IMR-90 (cell line): ENCODE measurements at regions not wholly inside any gene's neighbourhood (a gene's known extent, or its start where the extent isn't known, plus 50 kb on each side); places are given as distances from the start of the nearest gene placed in this dataset.

ENCODE experiments used
- ATAC-seq: fragments of 200-7000 bp; cut with Tn5 transposase; 2 replicates; pipeline ENCODE4 v1.9.1; 2020; ENCODE audit warnings: low read depth, mild to moderate bottlenecking, moderate library complexity
- BruUV-seq: library from RNA; stranded (reverse); fragments of 400-500 nt; replicated peaks from 2 replicates; lab custom pipeline; 2021; lab: Mats Ljungman, UMichigan
- CTCF ChIA-PET: fragments of 300-600 bp; formaldehyde crosslinking; extraction: SDS; loops from one replicate; lab custom pipeline; 2021; ENCODE audit warnings: antibody characterized with exemption; lab: Yijun Ruan, JAX
- POLR2A ChIA-PET: fragments of 300-600 bp; sonication (Branson Sonifier 250); formaldehyde crosslinking; loops from one replicate; lab custom pipeline; 2022; ENCODE audit warnings: antibody characterized with exemption; ENCODE audit not compliant: unreplicated experiment; lab: Charles Lee
- DNase-seq: peaks from one replicate; pipeline ENCODE4 v3.0.0; 2013
- H2AFZ ChIP-seq: replicated peaks from 2 replicates; pipeline ENCODE3; 2013; ENCODE audit warnings: low read length, mild to moderate bottlenecking; ENCODE audit not compliant: poor library complexity
- H2AK5ac ChIP-seq: 2 replicates; pipeline ENCODE4 v1.6.1; 2013; ENCODE audit warnings: low read depth, low read length, inconsistent platforms
- H2AK9ac ChIP-seq: replicated peaks from 2 replicates; pipeline ENCODE3; 2013; ENCODE audit warnings: mild to moderate bottlenecking, low read depth, low read length, moderate library complexity; ENCODE audit not compliant: poor library complexity
- H2BK120ac ChIP-seq: 2 replicates; pipeline ENCODE4 v1.6.1; 2013; ENCODE audit warnings: low read depth, low read length, inconsistent platforms
- H2BK15ac ChIP-seq: 3 replicates; pipeline ENCODE4 v1.6.1; 2013; ENCODE audit warnings: low read depth, low read length, inconsistent platforms
- H2BK20ac ChIP-seq: 2 replicates; pipeline ENCODE4 v1.6.1; 2013; ENCODE audit warnings: low read depth, mild to moderate bottlenecking, inconsistent platforms, low read length, moderate library complexity
- H2BK5ac ChIP-seq: 2 replicates; pipeline ENCODE4 v1.6.1; 2013; ENCODE audit warnings: mild to moderate bottlenecking, low read depth, low read length, inconsistent platforms; ENCODE audit not compliant: poor library complexity, severe bottlenecking
- H3K14ac ChIP-seq: replicated peaks from 2 replicates; pipeline ENCODE4 v1.6.1; 2013; ENCODE audit warnings: low read depth, low read length, inconsistent platforms
- H3K18ac ChIP-seq: 2 replicates; pipeline ENCODE4 v1.6.1; 2013; ENCODE audit warnings: low read depth, low read length, control low read depth
- H3K23ac ChIP-seq: 2 replicates; pipeline ENCODE4 v1.6.1; 2013; ENCODE audit warnings: low read depth, low read length, inconsistent platforms
- H3K27ac ChIP-seq: 2 replicates; pipeline ENCODE4 v1.5.1; 2013; ENCODE audit warnings: mild to moderate bottlenecking, control low read depth, low read length; ENCODE audit not compliant: insufficient read depth
- H3K27me3 ChIP-seq: 2 replicates; pipeline ENCODE4 v1.6.1; 2013; ENCODE audit warnings: low read length; ENCODE audit not compliant: control insufficient read depth, insufficient read depth
- H3K36me3 ChIP-seq: 2 replicates; pipeline ENCODE4 v1.6.1; 2013; ENCODE audit warnings: low read length, mixed read lengths; ENCODE audit not compliant: control insufficient read depth, insufficient read depth
- H3K4ac ChIP-seq: 2 replicates; pipeline ENCODE4 v1.6.1; 2013; ENCODE audit warnings: low read depth, low read length, inconsistent platforms
- H3K4me1 ChIP-seq: 2 replicates; pipeline ENCODE4 v1.6.1; 2013; ENCODE audit warnings: low read length, mixed read lengths; ENCODE audit not compliant: control insufficient read depth, insufficient read depth
- H3K4me2 ChIP-seq: 2 replicates; pipeline ENCODE4 v1.6.1; 2013; ENCODE audit warnings: low read depth, mild to moderate bottlenecking, control low read depth, low read length, moderate library complexity
- H3K4me3 ChIP-seq: 2 replicates; pipeline ENCODE4 v1.5.1; 2013; ENCODE audit warnings: low read depth, mild to moderate bottlenecking, control low read depth, low read length, moderate library complexity; ENCODE audit not compliant: insufficient read depth
- H3K56ac ChIP-seq: 2 replicates; pipeline ENCODE4 v1.6.1; 2013; ENCODE audit warnings: low read length, inconsistent platforms; ENCODE audit not compliant: insufficient read depth; ENCODE audit errors: extremely low read depth
- H3K79me1 ChIP-seq, 2 experiments: 2 replicates each; pipeline ENCODE4 v1.6.1; 2013; ENCODE audit warnings: low read length in 2 of 2, inconsistent platforms in 1 of 2, low read depth in 1 of 2
- H3K9ac ChIP-seq: 2 replicates; pipeline ENCODE4 v1.6.1; 2013; ENCODE audit warnings: low read depth, low read length, control low read depth
- H3K9me1 ChIP-seq: 2 replicates; pipeline ENCODE4 v1.6.1; 2013; ENCODE audit warnings: low read length, inconsistent platforms; ENCODE audit not compliant: insufficient read depth
- H3K9me3 ChIP-seq: 2 replicates; pipeline ENCODE4 v1.6.1; 2013; ENCODE audit warnings: low read length; ENCODE audit not compliant: control insufficient read depth, insufficient read depth
- H4K20me1 ChIP-seq: 2 replicates; pipeline ENCODE4 v1.6.1; 2013; ENCODE audit warnings: low read length, inconsistent platforms; ENCODE audit not compliant: insufficient read depth
- H4K5ac ChIP-seq: 2 replicates; pipeline ENCODE4 v1.6.1; 2013; ENCODE audit warnings: mild to moderate bottlenecking, low read depth, low read length, control low read depth
- H4K8ac ChIP-seq, 2 experiments: 2 replicates each; pipeline ENCODE4 v1.6.1; 2013; ENCODE audit warnings: low read depth in 2 of 2, low read length in 2 of 2, control low read depth in 1 of 2, inconsistent platforms in 1 of 2
- H4K91ac ChIP-seq: 2 replicates; pipeline ENCODE4 v1.6.1; 2013; ENCODE audit warnings: low read depth, low read length, inconsistent platforms; ENCODE audit not compliant: insufficient read depth
- CEBPB ChIP-seq: IDR thresholded peaks from 2 replicates; pipeline ENCODE4 v1.6.1; 2012; ENCODE audit warnings: low read depth, low read length, improper control_type of control experiment
- CTCF ChIP-seq: conservative IDR thresholded peaks from 2 replicates; pipeline ENCODE4 v1.5.1; 2012; ENCODE audit warnings: mild to moderate bottlenecking, low read depth, low read length, improper control_type of control experiment
- ELK1 ChIP-seq: fragments of 150-350 bp; IDR thresholded peaks from 2 replicates; pipeline ENCODE4 v1.6.1; 2016; ENCODE audit warnings: low read depth, mild to moderate bottlenecking, low read length, moderate library complexity, borderline replicate concordance
- NFE2L2 ChIP-seq: fragments of 150-350 bp; IDR thresholded peaks from 2 replicates; pipeline ENCODE4 v1.6.1; 2016; ENCODE audit warnings: low read depth, mild to moderate bottlenecking, low read length
- WGBS, 2 experiments: methylation state at CpG; one replicate each; pipeline versions ENCODE4 v1.1.5 to v1.1.7; 2013; ENCODE audit warnings: missing lambda C conversion rate in 2 of 2; ENCODE audit not compliant: insufficient read length in 1 of 2; ENCODE audit errors: extremely low coverage in 2 of 2; 5-methylcytosine and 5-hydroxymethylcytosine counted together
- dilution Hi-C: fragments of 300-500 bp; cut with HindIII; formaldehyde crosslinking; loops from one replicate; pipeline ENCODE4 v1.14.3; 2018; ENCODE audit warnings: low sequenced_read_pairs; ENCODE audit not compliant: unreplicated experiment
- in situ Hi-C: fragments of 300-500 bp; cut with MboI; formaldehyde crosslinking; loops from 3 replicates; pipeline ENCODE4 v1.14.3; 2019; ENCODE audit warnings: low sequenced_read_pairs, inconsistent platforms, mixed read lengths
- intact Hi-C: fragments of 100-400 bp; cut with micrococcal nuclease; formaldehyde crosslinking; loops from 2 replicates; pipeline ENCODE4 v1.10.0; 2022

- H3K27me3 ChIP-seq = no peaks in the 10 kb centered on the region
- H4K8ac ChIP-seq = no peak overlapping the region
- no peak overlapping the region for H2BK15ac ChIP-seq
- no peak overlapping the region for H3K9ac ChIP-seq
- no peak overlapping the region for H2BK5ac ChIP-seq
- H3K56ac ChIP-seq = no peak overlapping the region
- no peak overlapping the region for H2AK9ac ChIP-seq
- no peaks in the 10 kb centered on the region for H3K9me1 ChIP-seq
- no peak overlapping the region for H4K91ac ChIP-seq
- no peak overlapping the region for H4K5ac ChIP-seq
- no peak overlapping the region for H3K14ac ChIP-seq
- intact Hi-C loops = no loop called here
- dilution Hi-C loops = no loop called here
- no peak overlapping the region for H3K18ac ChIP-seq
- H3K79me1 ChIP-seq = no peaks in the 10 kb centered on the region
- no peak overlapping the region for H2AK5ac ChIP-seq
- no peak overlapping the region for H3K23ac ChIP-seq
- no peak overlapping the region for H2BK20ac ChIP-seq
- no peak overlapping the region for H3K27ac ChIP-seq
- DNase-seq (no peak), ATAC-seq (no peak)
- no peak overlapping the region for H3K4me2 ChIP-seq
- TF ChIP-seq CTCF = no peak
- TF ChIP-seq NFE2L2 = no peak
- TF ChIP-seq CEBPB = no peak
- no peak for TF ChIP-seq ELK1
- H2AFZ ChIP-seq = no peak overlapping the region
- BruUV-seq = no TSS peak
- in situ Hi-C loops = no loop called here
- no peak overlapping the region for H3K4me3 ChIP-seq
- no peak overlapping the region for H2BK120ac ChIP-seq
- peaks cover 2% of the 10 kb centered on the region for H3K9me3 ChIP-seq
- WGBS, 2 experiments = no CpG with 5 or more reads among the region's 2 CpGs
- H3K4me1 ChIP-seq = no peaks in the 10 kb centered on the region
- H3K4ac ChIP-seq = no peak overlapping the region
- no peaks in the 10 kb centered on the region for H4K20me1 ChIP-seq
- CTCF ChIA-PET = interaction anchor here (0.6 kb wide), 1 partner anchor 46 kb away, joined by 5 read pairs; no protein-coding TSS in a partner anchor
- POLR2A ChIA-PET = no interaction called here
- no peaks in the 10 kb centered on the region for H3K36me3 ChIP-seq
These were observed 255.7 kb upstream of the KLHL1 start for GRCh38 chr13:70363991-70364390.
